Activated CD8-positive, alpha-beta T cell treated with anti-CD3 and anti-CD28 coated beads, Interleukin-2, amount 10 ng/mL, durations not matched to agents 7 days and 5 days (primary cell): ENCODE measurements at regions not wholly inside any gene's neighbourhood (a gene's known extent, or its start where the extent isn't known, plus 50 kb on each side); places are given as distances from the start of the nearest gene placed in this dataset.
"Not testable (repeated sequence)": the region's sequence is repeated elsewhere in the genome, so short reads cannot be mapped to it uniquely, and the experiment has no call there.

ENCODE experiments used
- ATAC-seq: fragments of 150-1000 bp; cut with Tn5 transposase; one replicate; pipeline ENCODE4 v1.10.0; 2021; ENCODE audit warnings: moderate library complexity
- CTCF ChIA-PET: fragments of 350-600 bp; sonication (Branson Sonifier 250); formaldehyde crosslinking; loops from one replicate; lab custom pipeline; 2021; ENCODE audit warnings: antibody characterized with exemption; lab: Charles Lee
- POLR2A ChIA-PET: fragments of 350-600 bp; sonication (Branson Sonifier 250); formaldehyde crosslinking; loops from one replicate; lab custom pipeline; 2021; ENCODE audit warnings: antibody characterized with exemption; lab: Charles Lee
- DNase-seq: peaks from one replicate; pipeline ENCODE4 v3.0.0-alpha.2; 2020
- H3K27ac Mint-ChIP-seq: one replicate; pipeline ENCODE4 v1.8.0; 2021; ENCODE audit warnings: mild to moderate bottlenecking, mixed read lengths
- H3K27me3 Mint-ChIP-seq: one replicate; pipeline ENCODE4 v1.8.0; 2021; ENCODE audit warnings: low read depth, mixed read lengths
- H3K36me3 Mint-ChIP-seq: one replicate; pipeline ENCODE4 v1.8.0; 2021; ENCODE audit warnings: low read depth, mixed read lengths
- H3K4me1 Mint-ChIP-seq: one replicate; pipeline ENCODE4 v1.8.0; 2021; ENCODE audit warnings: low read depth, mixed read lengths
- H3K4me3 Mint-ChIP-seq: one replicate; pipeline ENCODE4 v1.8.0; 2021; ENCODE audit warnings: mild to moderate bottlenecking, mixed read lengths
- H3K9me3 Mint-ChIP-seq: one replicate; pipeline ENCODE4 v1.8.0; 2022; ENCODE audit warnings: mixed read lengths; ENCODE audit not compliant: insufficient read depth

- ATAC-seq, result no peak
- CTCF ChIA-PET, result no interaction called here
- POLR2A ChIA-PET, result no interaction called here
- Mint-ChIP-seq H3K27me3 (no peaks in the 10 kb centered on the region), H3K4me1 (no peaks in the 10 kb centered on the region), H3K36me3 (no peaks in the 10 kb centered on the region), H3K27ac (no peak overlapping the region), H3K9me3 (no peaks in the 10 kb centered on the region), H3K4me3 (no peak overlapping the region)
- DNase-seq, result no peak
Measured at GRCh38 chr20:10109641-10110040, 74.9 kb downstream of the ANKEF1 start.

GRCh38 chr20:10110151-10110550 lies 75.4 kb downstream of the ANKEF1 start:
- H3K4me3 Mint-ChIP-seq, result no peak overlapping the region

GRCh38 chr20:10111139-10111958 lies 76.6 kb downstream of the ANKEF1 start:
- POLR2A ChIA-PET, result no interaction called here
- Mint-ChIP-seq H3K27ac (no peak overlapping the region), H3K36me3 (no peaks in the 10 kb centered on the region), H3K27me3 (no peaks in the 10 kb centered on the region), H3K9me3 (no peaks in the 10 kb centered on the region), H3K4me3 (no peak overlapping the region), H3K4me1 (no peaks in the 10 kb centered on the region)
- no peak for ATAC-seq
- no peak for DNase-seq
- CTCF ChIA-PET, result no interaction called here

More at GRCh38 chr20:10110151-10110550, 75.4 kb downstream of the ANKEF1 start:
- H3K36me3 Mint-ChIP-seq, result no peaks in the 10 kb centered on the region
- DNase-seq, result no peak
- H3K27me3 Mint-ChIP-seq, result no peaks in the 10 kb centered on the region
- no peaks in the 10 kb centered on the region for H3K4me1 Mint-ChIP-seq
- POLR2A ChIA-PET, result no interaction called here
- no peak for ATAC-seq
- H3K27ac Mint-ChIP-seq, result no peak overlapping the region
- CTCF ChIA-PET, result no interaction called here
- no peaks in the 10 kb centered on the region for H3K9me3 Mint-ChIP-seq

GRCh38 chr20:10111959-10112250 lies 77.1 kb downstream of the ANKEF1 start:
- H3K36me3 Mint-ChIP-seq, result no peaks in the 10 kb centered on the region
- no peaks in the 10 kb centered on the region for H3K4me1 Mint-ChIP-seq
- CTCF ChIA-PET, result no interaction called here
- no peak overlapping the region for H3K27ac Mint-ChIP-seq
- H3K9me3 Mint-ChIP-seq, result no peaks in the 10 kb centered on the region
- POLR2A ChIA-PET, result no interaction called here
- no peak overlapping the region for H3K4me3 Mint-ChIP-seq
- no peak for DNase-seq
- H3K27me3 Mint-ChIP-seq, result no peaks in the 10 kb centered on the region
- no peak for ATAC-seq

DNA sequence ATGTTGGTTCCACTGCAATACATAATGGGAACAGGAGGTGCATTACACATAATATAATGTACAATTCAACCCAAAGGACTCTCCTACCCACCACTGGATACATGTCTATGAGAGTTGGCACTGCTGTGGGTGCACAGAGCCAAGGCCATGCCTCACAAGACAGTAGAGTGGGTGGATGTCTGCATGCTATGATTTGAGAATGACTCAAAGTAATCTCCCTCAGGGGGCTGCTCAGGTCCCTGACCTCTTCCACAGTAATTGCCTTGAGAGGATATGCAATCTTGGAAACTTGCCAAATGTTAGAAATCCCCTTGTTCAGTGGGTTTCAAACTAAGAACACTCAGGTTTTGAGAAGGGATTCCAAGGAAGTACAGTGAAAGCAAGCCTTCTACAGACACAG lies 79.0 kb downstream of the ANKEF1 start:
- ATAC-seq (no peak), DNase-seq (no peak)
- no peaks in the 10 kb centered on the region for H3K9me3 Mint-ChIP-seq
- H3K27ac Mint-ChIP-seq, result no peak overlapping the region
- H3K27me3 Mint-ChIP-seq, result no peaks in the 10 kb centered on the region
- H3K36me3 Mint-ChIP-seq, result no peaks in the 10 kb centered on the region
- H3K4me1 Mint-ChIP-seq, result no peaks in the 10 kb centered on the region
- ChIA-PET CTCF (no interaction called here), POLR2A (no interaction called here)
- H3K4me3 Mint-ChIP-seq, result no peak overlapping the region

GRCh38 chr20:10114598-10114997 lies 79.8 kb downstream of the ANKEF1 start:
- Mint-ChIP-seq H3K27me3 (no peaks in the 10 kb centered on the region), H3K36me3 (no peaks in the 10 kb centered on the region), H3K9me3 (no peaks in the 10 kb centered on the region), H3K4me1 (no peaks in the 10 kb centered on the region), H3K27ac (no peak overlapping the region), H3K4me3 (no peak overlapping the region)
- DNase-seq, result no peak
- no peak for ATAC-seq
- POLR2A ChIA-PET, result no interaction called here
- CTCF ChIA-PET, result no interaction called here

GRCh38 chr20:10115021-10115420 lies 80.2 kb downstream of the ANKEF1 start:
- DNase-seq (no peak), ATAC-seq (no peak)
- Mint-ChIP-seq H3K4me1 (no peaks in the 10 kb centered on the region), H3K27ac (no peak overlapping the region), H3K4me3 (no peak overlapping the region), H3K9me3 (no peaks in the 10 kb centered on the region), H3K36me3 (no peaks in the 10 kb centered on the region), H3K27me3 (no peaks in the 10 kb centered on the region)
- ChIA-PET CTCF (interaction anchor here (0.7 kb wide), 1 partner anchor 137 kb away, joined by 3 read pairs; no protein-coding TSS in a partner anchor), POLR2A (no interaction called here)

DNA sequence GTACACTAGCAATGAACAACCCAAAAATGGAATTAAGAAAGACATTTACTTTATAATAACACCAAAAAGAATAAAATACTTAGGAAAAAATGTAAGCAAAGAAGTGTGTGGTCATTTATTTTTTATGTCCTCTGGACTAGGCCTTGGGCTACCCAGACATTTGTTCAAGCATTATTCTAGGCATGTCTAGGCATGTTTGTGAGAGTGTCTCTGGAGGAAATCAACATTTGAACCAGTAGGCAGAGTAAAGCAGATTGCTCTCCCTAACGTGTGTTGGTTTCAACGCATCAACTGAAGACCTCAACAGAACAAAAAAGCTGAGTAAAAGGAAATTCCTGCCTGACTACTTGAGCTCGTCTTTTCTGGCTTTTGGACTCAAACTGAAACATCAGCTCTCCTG lies 84.5 kb downstream of the ANKEF1 start:
- no peak for DNase-seq
- H3K27me3 Mint-ChIP-seq, result no peaks in the 10 kb centered on the region
- no peak overlapping the region for H3K27ac Mint-ChIP-seq
- H3K4me3 Mint-ChIP-seq, result no peak overlapping the region
- POLR2A ChIA-PET, result no interaction called here
- H3K9me3 Mint-ChIP-seq, result no peaks in the 10 kb centered on the region
- no peaks in the 10 kb centered on the region for H3K4me1 Mint-ChIP-seq
- no peak for ATAC-seq
- CTCF ChIA-PET, result no interaction called here
- no peaks in the 10 kb centered on the region for H3K36me3 Mint-ChIP-seq

DNA sequence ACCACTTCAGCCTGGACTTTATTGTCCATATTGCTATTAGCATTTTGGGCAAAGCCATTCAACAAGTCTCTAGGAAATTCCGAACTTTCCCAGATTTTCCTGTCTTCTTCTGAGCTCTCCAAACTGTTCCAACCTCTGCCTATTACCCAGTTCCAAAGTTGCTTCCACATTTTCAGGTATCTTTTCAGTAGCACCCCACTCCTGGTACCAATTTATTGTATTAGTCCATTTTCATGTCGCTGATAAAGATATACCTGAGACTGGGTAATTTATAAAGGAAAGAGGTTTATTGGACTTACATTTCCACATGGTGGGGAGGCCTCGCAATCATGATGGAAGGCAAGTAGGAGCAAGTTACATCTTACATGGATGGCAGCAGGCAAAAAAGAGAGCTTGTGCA lies 90.1 kb downstream of the ANKEF1 start:
- H3K27me3 Mint-ChIP-seq, H3K9me3 Mint-ChIP-seq, H3K27ac Mint-ChIP-seq, ATAC-seq, DNase-seq, H3K4me1 Mint-ChIP-seq, CTCF ChIA-PET, H3K36me3 Mint-ChIP-seq, POLR2A ChIA-PET, H3K4me3 Mint-ChIP-seq: not testable (repeated sequence)

DNA sequence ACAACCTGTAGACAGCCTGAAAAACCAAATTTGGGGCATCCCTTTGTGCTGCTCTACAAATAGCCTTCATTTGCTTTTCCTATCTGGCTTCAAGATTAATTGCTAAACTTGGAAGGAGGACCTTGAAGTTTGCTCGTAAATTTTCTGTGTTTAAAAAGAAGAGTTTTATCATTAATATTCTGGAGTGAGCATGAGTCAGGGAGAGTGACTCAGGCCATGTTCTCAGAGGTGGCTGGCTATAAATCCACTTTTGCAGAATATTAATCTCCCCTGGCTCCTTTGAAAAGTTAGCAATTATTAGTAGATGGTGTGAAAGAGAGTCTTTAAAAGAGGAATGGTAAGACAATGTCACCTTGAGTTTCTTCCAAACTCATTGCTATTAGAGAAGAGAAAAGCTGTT lies 91.0 kb downstream of the ANKEF1 start:
- H3K27me3 Mint-ChIP-seq, result no peaks in the 10 kb centered on the region
- no peak overlapping the region for H3K27ac Mint-ChIP-seq
- ChIA-PET POLR2A (no interaction called here), CTCF (no interaction called here)
- DNase-seq (no peak), ATAC-seq (no peak)
- H3K36me3 Mint-ChIP-seq, result no peaks in the 10 kb centered on the region
- H3K4me3 Mint-ChIP-seq, result no peak overlapping the region
- H3K9me3 Mint-ChIP-seq, result peaks cover 7% of the 10 kb centered on the region
- no peaks in the 10 kb centered on the region for H3K4me1 Mint-ChIP-seq

- ChIA-PET CTCF (no interaction called here), POLR2A (no interaction called here)
- no peak for ATAC-seq
- Mint-ChIP-seq H3K4me3 (no peak overlapping the region), H3K27ac (no peak overlapping the region), H3K36me3 (no peaks in the 10 kb centered on the region), H3K9me3 (peaks cover 3% of the 10 kb centered on the region), H3K4me1 (no peaks in the 10 kb centered on the region), H3K27me3 (no peaks in the 10 kb centered on the region)
- DNase-seq, result no peak
Measured at GRCh38 chr20:10129749-10130148, 88.9 kb upstream of the SNAP25 start.

GRCh38 chr20:10131732-10132345 lies 86.8 kb upstream of the SNAP25 start:
- ChIA-PET CTCF (no interaction called here), POLR2A (no interaction called here)
- DNase-seq, result no peak
- Mint-ChIP-seq H3K27ac (no peak overlapping the region), H3K36me3 (no peaks in the 10 kb centered on the region), H3K4me1 (no peaks in the 10 kb centered on the region), H3K4me3 (no peak overlapping the region), H3K27me3 (no peaks in the 10 kb centered on the region), H3K9me3 (no peaks in the 10 kb centered on the region)
- ATAC-seq, result no peak
